ENCODE measurements at regions not wholly inside any gene's neighbourhood (a gene's known extent, or its start where the extent isn't known, plus 50 kb on each side); places are given as distances from the start of the nearest gene placed in this dataset.

DNA sequence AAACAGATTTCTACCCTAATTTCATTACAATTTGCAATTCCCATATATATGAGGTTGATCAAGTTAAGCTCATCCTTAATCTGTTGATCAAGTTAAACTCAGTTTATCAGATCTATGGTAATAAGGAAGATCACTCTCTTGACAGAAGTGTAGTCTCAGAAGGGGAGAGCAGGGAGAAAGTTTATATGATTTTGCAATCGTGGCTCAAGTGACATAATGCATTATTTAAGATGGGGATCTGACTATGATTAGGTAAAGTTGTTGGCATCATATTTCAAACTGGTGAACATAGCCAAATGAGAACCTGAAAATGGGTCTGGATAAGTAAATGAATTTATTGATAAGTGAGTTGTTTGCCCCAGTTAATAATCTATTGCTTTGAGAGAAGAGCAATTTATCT lies 995.3 kb downstream of the OTOL1 start:
- TF ChIP-seq, protein P1, sequence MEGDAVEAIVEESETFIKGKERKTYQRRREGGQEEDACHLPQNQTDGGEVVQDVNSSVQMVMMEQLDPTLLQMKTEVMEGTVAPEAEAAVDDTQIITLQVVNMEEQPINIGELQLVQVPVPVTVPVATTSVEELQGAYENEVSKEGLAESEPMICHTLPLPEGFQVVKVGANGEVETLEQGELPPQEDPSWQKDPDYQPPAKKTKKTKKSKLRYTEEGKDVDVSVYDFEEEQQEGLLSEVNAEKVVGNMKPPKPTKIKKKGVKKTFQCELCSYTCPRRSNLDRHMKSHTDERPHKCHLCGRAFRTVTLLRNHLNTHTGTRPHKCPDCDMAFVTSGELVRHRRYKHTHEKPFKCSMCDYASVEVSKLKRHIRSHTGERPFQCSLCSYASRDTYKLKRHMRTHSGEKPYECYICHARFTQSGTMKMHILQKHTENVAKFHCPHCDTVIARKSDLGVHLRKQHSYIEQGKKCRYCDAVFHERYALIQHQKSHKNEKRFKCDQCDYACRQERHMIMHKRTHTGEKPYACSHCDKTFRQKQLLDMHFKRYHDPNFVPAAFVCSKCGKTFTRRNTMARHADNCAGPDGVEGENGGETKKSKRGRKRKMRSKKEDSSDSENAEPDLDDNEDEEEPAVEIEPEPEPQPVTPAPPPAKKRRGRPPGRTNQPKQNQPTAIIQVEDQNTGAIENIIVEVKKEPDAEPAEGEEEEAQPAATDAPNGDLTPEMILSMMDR (tag by site-specific recombination; IDR thresholded peaks at IDR 0.05) = no peak
- no peak for TF ChIP-seq ZNF23 (tag by site-specific recombination; IDR thresholded peaks at IDR 0.05; ENCODE audit: borderline replicate concordance)
- TF ChIP-seq ZNF785 (tag by site-specific recombination; IDR thresholded peaks at IDR 0.05) = no peak
- TF ChIP-seq, protein P2, sequence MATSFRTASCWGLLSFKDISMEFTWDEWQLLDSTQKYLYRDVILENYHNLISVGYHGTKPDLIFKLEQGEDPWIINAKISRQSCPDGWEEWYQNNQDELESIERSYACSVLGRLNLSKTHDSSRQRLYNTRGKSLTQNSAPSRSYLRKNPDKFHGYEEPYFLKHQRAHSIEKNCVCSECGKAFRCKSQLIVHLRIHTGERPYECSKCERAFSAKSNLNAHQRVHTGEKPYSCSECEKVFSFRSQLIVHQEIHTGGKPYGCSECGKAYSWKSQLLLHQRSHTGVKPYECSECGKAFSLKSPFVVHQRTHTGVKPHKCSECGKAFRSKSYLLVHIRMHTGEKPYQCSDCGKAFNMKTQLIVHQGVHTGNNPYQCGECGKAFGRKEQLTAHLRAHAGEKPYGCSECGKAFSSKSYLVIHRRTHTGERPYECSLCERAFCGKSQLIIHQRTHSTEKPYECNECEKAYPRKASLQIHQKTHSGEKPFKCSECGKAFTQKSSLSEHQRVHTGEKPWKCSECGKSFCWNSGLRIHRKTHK (tag by site-specific recombination; IDR thresholded peaks at IDR 0.05) = no peak
- no peak for TF ChIP-seq ZBTB20 (tag by site-specific recombination; IDR thresholded peaks at IDR 0.05)
